ENCODE measurements at regions not wholly inside any gene's neighbourhood (a gene's known extent, or its start where the extent isn't known, plus 50 kb on each side); places are given as distances from the start of the nearest gene placed in this dataset.
"Not testable (repeated sequence)": the region's sequence is repeated elsewhere in the genome, so short reads cannot be mapped to it uniquely, and the experiment has no call there.

- no peak for DNase-seq (ENCODE audit: low read depth in 2 of 2)
These were observed 57.6 kb downstream of the CCDC59 start for GRCh38 chr12:82300611-82301010.

- DNase-seq (ENCODE audit: low read depth in 2 of 2): no peak
These were observed 58.7 kb downstream of the CCDC59 start for GRCh38 chr12:82299319-82300025.

- DNase-seq (ENCODE audit: low read depth in 2 of 2): no peak
These were observed 67.8 kb downstream of the CCDC59 start for GRCh38 chr12:82290415-82290814.

- DNase-seq (ENCODE audit: low read depth in 2 of 2): not testable (repeated sequence)
These were observed 76.9 kb downstream of the CCDC59 start for GRCh38 chr12:82281335-82281734.

GRCh38 chr12:82279536-82280058 lies 78.6 kb downstream of the CCDC59 start:
- no peak for DNase-seq (ENCODE audit: low read depth in 2 of 2)

GRCh38 chr12:82277582-82277981 lies 80.6 kb downstream of the CCDC59 start:
- no peak for DNase-seq (ENCODE audit: low read depth in 2 of 2)

GRCh38 chr12:82242729-82243128 lies 115.5 kb downstream of the CCDC59 start:
- DNase-seq (ENCODE audit: low read depth in 2 of 2): no peak

- DNase-seq (ENCODE audit: low read depth in 2 of 2): no peak
These were observed 132.3 kb downstream of the CCDC59 start for GRCh38 chr12:82225871-82226270.

- no peak for DNase-seq (ENCODE audit: low read depth in 2 of 2)
These were observed 134.8 kb downstream of the CCDC59 start for GRCh38 chr12:82223426-82223825.

GRCh38 chr12:82216475-82216874 lies 141.7 kb downstream of the CCDC59 start:
- no peak for DNase-seq (ENCODE audit: low read depth in 2 of 2)

- no peak for DNase-seq (ENCODE audit: low read depth in 2 of 2)
These were observed 144.4 kb downstream of the CCDC59 start for GRCh38 chr12:82213761-82214160.

- no peak for DNase-seq (ENCODE audit: low read depth in 2 of 2)
These were observed 147.3 kb downstream of the CCDC59 start for GRCh38 chr12:82210882-82211281.

- no peak for DNase-seq (ENCODE audit: low read depth in 2 of 2)
These were observed 148.7 kb downstream of the CCDC59 start for GRCh38 chr12:82209533-82209932.

GRCh38 chr12:82207556-82207955 lies 150.6 kb downstream of the CCDC59 start:
- no peak for DNase-seq (ENCODE audit: low read depth in 2 of 2)

- DNase-seq (ENCODE audit: low read depth in 2 of 2): no peak
These were observed 155.1 kb downstream of the CCDC59 start for GRCh38 chr12:82203086-82203485.

GRCh38 chr12:82187595-82187994 lies 170.6 kb downstream of the CCDC59 start:
- DNase-seq (ENCODE audit: low read depth in 2 of 2): no peak

GRCh38 chr12:82187011-82187410 lies 171.2 kb downstream of the CCDC59 start:
- DNase-seq (ENCODE audit: low read depth in 2 of 2): no peak

GRCh38 chr12:82186282-82186681 lies 171.9 kb downstream of the CCDC59 start:
- no peak for DNase-seq (ENCODE audit: low read depth in 2 of 2)

- no peak for DNase-seq (ENCODE audit: low read depth in 2 of 2)
These were observed 173.3 kb downstream of the CCDC59 start for GRCh38 chr12:82184844-82185243.

GRCh38 chr12:82182601-82183190 lies 175.5 kb downstream of the CCDC59 start:
- no peak for DNase-seq (ENCODE audit: low read depth in 2 of 2)

GRCh38 chr12:82176761-82177490 lies 181.3 kb downstream of the CCDC59 start:
- no peak for DNase-seq (ENCODE audit: low read depth in 2 of 2)

GRCh38 chr12:82176026-82176425 lies 182.2 kb downstream of the CCDC59 start:
- no peak for DNase-seq (ENCODE audit: low read depth in 2 of 2)

GRCh38 chr12:82174936-82175335 lies 183.3 kb downstream of the CCDC59 start:
- no peak for DNase-seq (ENCODE audit: low read depth in 2 of 2)
